KBM-7 (cell line): ENCODE measurements at regions not wholly inside any gene's neighbourhood (a gene's known extent, or its start where the extent isn't known, plus 50 kb on each side); places are given as distances from the start of the nearest gene placed in this dataset.

Experiments used
- DNase-seq: peaks from one replicate; pipeline ENCODE4 v3.0.0-alpha.2; 2015
- in situ Hi-C: fragments of 300-500 bp; cut with MboI; formaldehyde crosslinking; loops from 2 replicates; pipeline ENCODE4 v1.14.3; 2020; ENCODE audit warnings: low sequenced_read_pairs, low pct_unique_long_range_greater_than_20kb, mixed read lengths

DNA sequence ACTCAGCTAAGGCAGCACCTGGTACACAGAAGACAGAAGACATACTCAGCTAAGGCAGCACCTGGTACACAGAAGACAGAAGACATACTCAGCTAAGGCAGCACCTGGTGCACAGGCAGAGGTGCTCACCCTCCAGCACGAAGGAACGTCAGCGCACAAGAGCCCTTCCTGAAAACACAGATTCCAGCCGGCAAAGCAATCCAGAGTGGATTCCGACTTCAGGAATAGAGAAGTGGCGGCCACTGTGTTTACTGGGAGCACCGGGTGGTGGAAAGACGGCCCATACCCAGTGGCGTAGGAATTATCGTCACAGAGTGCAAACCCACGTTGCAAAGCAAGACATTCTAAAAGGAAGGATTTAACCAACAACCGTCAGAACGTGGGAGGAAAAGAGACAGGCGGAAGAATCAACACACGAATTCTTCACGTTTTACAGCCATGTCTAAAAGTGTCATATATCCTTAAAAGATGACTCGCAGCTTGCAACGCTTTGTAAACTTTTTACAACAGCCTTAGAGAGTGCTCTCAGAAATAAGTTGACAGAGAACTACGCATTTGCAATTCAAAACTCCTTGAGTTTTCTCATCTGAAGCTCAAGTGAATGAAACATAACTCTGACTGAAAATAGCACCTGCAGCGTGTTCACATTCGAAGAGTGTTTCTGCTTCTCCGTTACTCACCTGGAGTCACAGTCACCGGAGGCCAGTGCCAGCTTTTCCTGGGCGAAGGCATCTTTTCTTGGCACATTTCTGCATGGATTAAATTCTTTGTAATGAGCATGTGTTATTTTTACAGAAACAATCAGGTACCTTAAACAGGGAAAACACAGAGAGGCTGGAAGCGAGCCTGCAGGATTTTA lies 55.8 kb upstream of the GALNT9 start:
- in situ Hi-C loops: no loop called here
- no peak for DNase-seq

DNA sequence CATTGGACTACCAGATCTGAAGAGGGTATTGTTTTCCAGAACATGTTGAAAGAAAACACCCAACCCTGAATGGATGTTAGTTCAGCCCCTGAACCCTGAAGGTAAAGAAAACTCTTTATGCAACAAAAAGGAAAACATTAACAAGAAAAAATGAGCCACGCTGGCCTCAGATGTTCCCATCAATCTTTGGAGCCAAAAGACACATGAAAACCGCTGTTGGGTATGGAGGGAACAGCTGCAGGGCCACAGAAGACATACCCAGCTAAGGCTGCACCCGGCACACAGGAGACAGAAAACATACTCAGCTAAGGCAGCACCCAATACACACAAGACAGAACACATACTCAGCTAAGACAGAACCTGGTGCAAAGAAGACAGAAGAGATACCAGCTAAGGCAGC lies 51.3 kb upstream of the GALNT9 start:
- no peak for DNase-seq
- in situ Hi-C loops: no loop called here

DNA sequence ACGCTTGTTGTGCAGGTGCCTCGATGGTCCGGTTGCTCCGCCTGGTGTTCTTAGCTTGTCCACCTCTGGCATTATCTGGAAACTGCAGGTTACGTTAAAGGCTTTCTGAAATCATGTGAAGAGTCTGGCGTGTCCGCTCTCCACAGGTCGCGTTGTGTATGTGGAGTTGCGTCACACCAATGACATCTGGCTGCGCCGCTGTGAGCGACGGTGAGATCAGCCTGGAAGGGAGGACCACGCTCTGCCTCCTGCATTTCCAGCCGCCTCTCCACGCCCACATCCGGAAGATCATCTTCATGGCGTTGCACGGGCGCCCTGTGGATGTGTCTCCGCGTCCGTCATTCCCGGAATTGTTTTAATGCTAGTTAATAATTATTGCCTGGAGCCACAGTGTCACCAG lies 50.6 kb upstream of the GALNT9 start:
- in situ Hi-C loops: no loop called here
- DNase-seq: no peak

DNA sequence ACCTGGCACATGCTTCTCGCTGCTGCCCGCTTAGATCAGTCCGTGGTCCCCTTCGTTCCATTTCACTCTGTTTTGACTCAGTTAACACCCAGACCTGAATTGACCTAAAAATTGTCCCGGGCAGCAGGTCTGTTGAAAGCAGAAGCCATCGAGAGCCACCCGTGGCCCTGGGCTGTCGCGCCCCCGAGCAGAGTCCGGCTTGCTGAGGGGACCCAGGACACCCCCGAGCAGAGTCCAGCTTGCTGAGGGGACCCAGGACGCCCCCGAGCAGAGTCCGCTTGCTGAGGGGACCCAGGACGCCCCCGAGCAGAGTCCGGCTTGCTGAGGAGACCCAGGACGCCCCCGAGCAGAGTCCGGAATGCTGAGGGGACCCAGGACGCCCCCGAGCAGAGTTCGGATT lies 50.2 kb upstream of the GALNT9 start:
- in situ Hi-C loops: no loop called here

More for the DNA sequence above, 50.2 kb upstream of the GALNT9 start:
- no peak for DNase-seq
